Activated CD8-positive, alpha-beta T cell treated with anti-CD3 and anti-CD28 coated beads, Interleukin-2, amount 10 ng/mL, durations not matched to agents 7 days and 5 days (primary cell): ENCODE measurements at regions not wholly inside any gene's neighbourhood (a gene's known extent, or its start where the extent isn't known, plus 50 kb on each side); places are given as distances from the start of the nearest gene placed in this dataset.
"Not testable (repeated sequence)": the region's sequence is repeated elsewhere in the genome, so short reads cannot be mapped to it uniquely, and the experiment has no call there.

Experiments used
- ATAC-seq: fragments of 150-1000 bp; cut with Tn5 transposase; one replicate; pipeline ENCODE4 v1.10.0; 2021; ENCODE audit warnings: moderate library complexity
- CTCF ChIA-PET: fragments of 350-600 bp; sonication (Branson Sonifier 250); formaldehyde crosslinking; loops from one replicate; lab custom pipeline; 2021; ENCODE audit warnings: antibody characterized with exemption; lab: Charles Lee
- POLR2A ChIA-PET: fragments of 350-600 bp; sonication (Branson Sonifier 250); formaldehyde crosslinking; loops from one replicate; lab custom pipeline; 2021; ENCODE audit warnings: antibody characterized with exemption; lab: Charles Lee
- DNase-seq: peaks from one replicate; pipeline ENCODE4 v3.0.0-alpha.2; 2020
- H3K27ac Mint-ChIP-seq: one replicate; pipeline ENCODE4 v1.8.0; 2021; ENCODE audit warnings: mild to moderate bottlenecking, mixed read lengths
- H3K27me3 Mint-ChIP-seq: one replicate; pipeline ENCODE4 v1.8.0; 2021; ENCODE audit warnings: low read depth, mixed read lengths
- H3K36me3 Mint-ChIP-seq: one replicate; pipeline ENCODE4 v1.8.0; 2021; ENCODE audit warnings: low read depth, mixed read lengths
- H3K4me1 Mint-ChIP-seq: one replicate; pipeline ENCODE4 v1.8.0; 2021; ENCODE audit warnings: low read depth, mixed read lengths
- H3K4me3 Mint-ChIP-seq: one replicate; pipeline ENCODE4 v1.8.0; 2021; ENCODE audit warnings: mild to moderate bottlenecking, mixed read lengths
- H3K9me3 Mint-ChIP-seq: one replicate; pipeline ENCODE4 v1.8.0; 2022; ENCODE audit warnings: mixed read lengths; ENCODE audit not compliant: insufficient read depth

- H3K9me3 Mint-ChIP-seq, result no peaks in the 10 kb centered on the region
- POLR2A ChIA-PET, result no interaction called here
- ATAC-seq (no peak), DNase-seq (no peak)
- CTCF ChIA-PET, result interaction anchor here (2.8 kb wide), 1 partner anchor 150 kb away, joined by 9 read pairs; no protein-coding TSS in a partner anchor
- H3K27ac Mint-ChIP-seq, result no peak overlapping the region
- H3K4me1 Mint-ChIP-seq, result peaks cover 10% of the 10 kb centered on the region
- no peaks in the 10 kb centered on the region for H3K27me3 Mint-ChIP-seq
- no peak overlapping the region for H3K4me3 Mint-ChIP-seq
- H3K36me3 Mint-ChIP-seq, result no peaks in the 10 kb centered on the region
These were observed 74.6 kb upstream of the GADD45A start for GRCh38 chr1:67610450-67610849.

- Mint-ChIP-seq H3K4me3 (no peak overlapping the region), H3K27me3 (peaks cover 2% of the 10 kb centered on the region)
These were observed 73.2 kb upstream of the GADD45A start for GRCh38 chr1:67611846-67612245.

GRCh38 chr1:67612788-67613241 is 72.2 kb upstream of the GADD45A start:
- no peak for ATAC-seq
- H3K36me3 Mint-ChIP-seq, result no peaks in the 10 kb centered on the region
- no peak overlapping the region for H3K4me3 Mint-ChIP-seq
- H3K4me1 Mint-ChIP-seq, result peaks cover 6% of the 10 kb centered on the region
- DNase-seq, result no peak
- peaks cover 2% of the 10 kb centered on the region for H3K27me3 Mint-ChIP-seq
- H3K27ac Mint-ChIP-seq, result no peak overlapping the region
- H3K9me3 Mint-ChIP-seq, result no peaks in the 10 kb centered on the region
- CTCF ChIA-PET, result no interaction called here
- POLR2A ChIA-PET, result interaction anchor here (0.6 kb wide), 1 partner anchor 88 kb away, joined by 3 read pairs; no protein-coding TSS in a partner anchor

More at GRCh38 chr1:67611846-67612245, 73.2 kb upstream of the GADD45A start:
- Mint-ChIP-seq H3K4me1 (peaks cover 10% of the 10 kb centered on the region), H3K27ac (no peak overlapping the region), H3K9me3 (no peaks in the 10 kb centered on the region), H3K36me3 (no peaks in the 10 kb centered on the region)
- ChIA-PET POLR2A (no interaction called here), CTCF (no interaction called here)
- DNase-seq (no peak), ATAC-seq (no peak)

- POLR2A ChIA-PET, result interaction anchor here (0.6 kb wide), 1 partner anchor 88 kb away, joined by 3 read pairs; no protein-coding TSS in a partner anchor
- CTCF ChIA-PET, H3K27me3 Mint-ChIP-seq, H3K36me3 Mint-ChIP-seq, H3K4me3 Mint-ChIP-seq, ATAC-seq, H3K27ac Mint-ChIP-seq, DNase-seq, H3K9me3 Mint-ChIP-seq, H3K4me1 Mint-ChIP-seq: not testable (repeated sequence)
These were observed 71.5 kb upstream of the GADD45A start for GRCh38 chr1:67613479-67613878.

- no peaks in the 10 kb centered on the region for H3K9me3 Mint-ChIP-seq
- POLR2A ChIA-PET, result no interaction called here
- no peak for ATAC-seq
These were observed 70.5 kb upstream of the GADD45A start for GRCh38 chr1:67614511-67614934.

GRCh38 chr1:67615886-67616285 is 69.1 kb upstream of the GADD45A start:
- peaks cover 4% of the 10 kb centered on the region for H3K4me1 Mint-ChIP-seq
- peaks cover 7% of the 10 kb centered on the region for H3K27me3 Mint-ChIP-seq
- DNase-seq (no peak), ATAC-seq (no peak)
- H3K27ac Mint-ChIP-seq, result no peak overlapping the region
- ChIA-PET CTCF (interaction anchor here (0.8 kb wide), 1 partner anchor 145 kb away, joined by 3 read pairs; no protein-coding TSS in a partner anchor), POLR2A (no interaction called here)
- H3K4me3 Mint-ChIP-seq, result no peak overlapping the region
- no peaks in the 10 kb centered on the region for H3K36me3 Mint-ChIP-seq
- no peaks in the 10 kb centered on the region for H3K9me3 Mint-ChIP-seq

More at GRCh38 chr1:67614511-67614934, 70.5 kb upstream of the GADD45A start:
- CTCF ChIA-PET, result no interaction called here
- H3K36me3 Mint-ChIP-seq, result no peaks in the 10 kb centered on the region
- DNase-seq, result no peak
- H3K27ac Mint-ChIP-seq, result no peak overlapping the region
- H3K4me3 Mint-ChIP-seq, result no peak overlapping the region
- H3K4me1 Mint-ChIP-seq, result peaks cover 4% of the 10 kb centered on the region
- peaks cover 6% of the 10 kb centered on the region for H3K27me3 Mint-ChIP-seq

- DNase-seq, result no peak
- Mint-ChIP-seq H3K36me3 (no peaks in the 10 kb centered on the region), H3K4me3 (no peak overlapping the region), H3K9me3 (no peaks in the 10 kb centered on the region), H3K27ac (no peak overlapping the region), H3K27me3 (peaks cover 7% of the 10 kb centered on the region), H3K4me1 (peaks cover 4% of the 10 kb centered on the region)
- no peak for ATAC-seq
- POLR2A ChIA-PET, result interaction anchor here (0.6 kb wide), 1 partner anchor 48 kb away, joined by 3 read pairs; no protein-coding TSS in a partner anchor
- CTCF ChIA-PET, result interaction anchor here (0.8 kb wide), 1 partner anchor 144 kb away, joined by 3 read pairs; no protein-coding TSS in a partner anchor
These were observed 68.5 kb upstream of the GADD45A start for GRCh38 chr1:67616394-67616985.

GRCh38 chr1:67618285-67619018 is 66.5 kb upstream of the GADD45A start:
- Mint-ChIP-seq H3K27me3 (peaks cover 12% of the 10 kb centered on the region), H3K9me3 (no peaks in the 10 kb centered on the region), H3K4me3 (no peak overlapping the region), H3K4me1 (no peaks in the 10 kb centered on the region), H3K27ac (no peak overlapping the region), H3K36me3 (no peaks in the 10 kb centered on the region)
- no peak for ATAC-seq
- ChIA-PET CTCF (no interaction called here), POLR2A (interaction anchor here (0.6 kb wide), 1 partner anchor 197 kb away, joined by 3 read pairs; no protein-coding TSS in a partner anchor)
- DNase-seq, result no peak

GRCh38 chr1:67619080-67619479 is 65.9 kb upstream of the GADD45A start:
- no peak overlapping the region for H3K4me3 Mint-ChIP-seq
- ChIA-PET POLR2A (interaction anchor here (0.6 kb wide), 1 partner anchor 198 kb away, joined by 3 read pairs; no protein-coding TSS in a partner anchor), CTCF (interaction anchor here (0.7 kb wide), 1 partner anchor 148 kb away, joined by 3 read pairs; no protein-coding TSS in a partner anchor)
- ATAC-seq (no peak), DNase-seq (no peak)
- no peaks in the 10 kb centered on the region for H3K4me1 Mint-ChIP-seq
- no peaks in the 10 kb centered on the region for H3K9me3 Mint-ChIP-seq
- peaks cover 12% of the 10 kb centered on the region for H3K27me3 Mint-ChIP-seq
- H3K36me3 Mint-ChIP-seq, result no peaks in the 10 kb centered on the region
- no peak overlapping the region for H3K27ac Mint-ChIP-seq

GRCh38 chr1:67623906-67624305 is 61.1 kb upstream of the GADD45A start:
- ChIA-PET POLR2A (no interaction called here), CTCF (interaction anchor here (1.9 kb wide), 1 partner anchor 16 kb away, joined by 5 read pairs; no protein-coding TSS in a partner anchor)
- H3K36me3 Mint-ChIP-seq, result no peaks in the 10 kb centered on the region

GRCh38 chr1:67624680-67625079 is 60.3 kb upstream of the GADD45A start:
- H3K9me3 Mint-ChIP-seq, result no peaks in the 10 kb centered on the region
- H3K36me3 Mint-ChIP-seq, result no peaks in the 10 kb centered on the region
- no peaks in the 10 kb centered on the region for H3K4me1 Mint-ChIP-seq
- H3K27ac Mint-ChIP-seq, result no peak overlapping the region
- no peak for ATAC-seq
- DNase-seq, result no peak
- H3K4me3 Mint-ChIP-seq, result no peak overlapping the region
- POLR2A ChIA-PET, result no interaction called here
- CTCF ChIA-PET, result interaction anchor here (1.9 kb wide), 1 partner anchor 17 kb away, joined by 5 read pairs; no protein-coding TSS in a partner anchor
- H3K27me3 Mint-ChIP-seq, result peaks cover 8% of the 10 kb centered on the region

More at GRCh38 chr1:67623906-67624305, 61.1 kb upstream of the GADD45A start:
- no peaks in the 10 kb centered on the region for H3K4me1 Mint-ChIP-seq
- no peak for DNase-seq
- H3K9me3 Mint-ChIP-seq, result no peaks in the 10 kb centered on the region
- H3K27me3 Mint-ChIP-seq, result peaks cover 12% of the 10 kb centered on the region
- no peak overlapping the region for H3K4me3 Mint-ChIP-seq
- H3K27ac Mint-ChIP-seq, result no peak overlapping the region
- ATAC-seq, result no peak
